HepG2 (cell line): ENCODE measurements at regions not wholly inside any gene's neighbourhood (a gene's known extent, or its start where the extent isn't known, plus 50 kb on each side); places are given as distances from the start of the nearest gene placed in this dataset.
A peak's percentile ranks its signal among the peaks of the same experiment; 100 is the strongest.

ENCODE experiments used
- CEBPG ChIP-seq: IDR thresholded peaks from 2 replicates; pipeline ENCODE4 v1.6.1; 2016
- CHD2 ChIP-seq: IDR thresholded peaks from 2 replicates; pipeline ENCODE4 v1.6.1; 2011; ENCODE audit warnings: low read depth, low read length, improper control_type of control experiment
- DNMT3B ChIP-seq: conservative IDR thresholded peaks from 2 replicates; pipeline ENCODE4 v1.6.1; 2016; ENCODE audit warnings: missing biosample characterization, control low read depth
- JARID2 ChIP-seq: sonication (generic); formaldehyde crosslinking; IDR thresholded peaks from 2 replicates; pipeline ENCODE4 v1.8.1; 2023; ENCODE audit warnings: missing genetic modification reagents, inconsistent platforms; ENCODE audit not compliant: insufficient replicate concordance
- JDP2 ChIP-seq: sonication (generic); formaldehyde crosslinking; IDR thresholded peaks from 2 replicates; pipeline ENCODE4 v1.8.1; 2022; ENCODE audit warnings: missing genetic modification reagents, borderline replicate concordance
- JUN ChIP-seq: sonication (generic); formaldehyde crosslinking; IDR thresholded peaks from 2 replicates; pipeline ENCODE4 v1.4.0; 2020; ENCODE audit warnings: mild to moderate bottlenecking, missing genetic modification reagents
- JUND ChIP-seq: sonication (generic); formaldehyde crosslinking; IDR thresholded peaks from 2 replicates; pipeline ENCODE4 v1.8.0; 2022; ENCODE audit warnings: mild to moderate bottlenecking, missing genetic modification reagents
- NONO ChIP-seq, 2 experiments: fragments of 450-650 bp in 1 of 2; sonication (generic) in 1 of 2; formaldehyde crosslinking in 1 of 2; IDR thresholded peaks in 1 of 2; conservative IDR thresholded peaks in 1 of 2; 2 replicates each; pipeline versions ENCODE4 v1.6.1 to v1.8.0; 2017 to 2022; ENCODE audit warnings: mild to moderate bottlenecking in 1 of 2, missing genetic modification reagents in 1 of 2, moderate library complexity in 1 of 2
- SALL1 ChIP-seq: sonication (generic); formaldehyde crosslinking; IDR thresholded peaks from 2 replicates; pipeline ENCODE4 v1.8.0; 2022; ENCODE audit warnings: mild to moderate bottlenecking, missing genetic modification reagents
- THAP11 ChIP-seq: IDR thresholded peaks from 2 replicates; pipeline ENCODE4 v1.6.1; 2016; ENCODE audit warnings: missing biosample characterization, missing genetic modification reagents
- YEATS4 ChIP-seq: sonication (generic); formaldehyde crosslinking; IDR thresholded peaks from 2 replicates; pipeline ENCODE4 v1.4.0; 2020; ENCODE audit warnings: missing genetic modification reagents, borderline replicate concordance
- ZNF263 ChIP-seq: sonication (generic); formaldehyde crosslinking; IDR thresholded peaks from 2 replicates; pipeline ENCODE4 v1.4.0; 2020; ENCODE audit warnings: missing genetic modification reagents
- ZNF670 ChIP-seq: sonication (generic); formaldehyde crosslinking; IDR thresholded peaks from 2 replicates; pipeline ENCODE4 v1.8.0; 2022; ENCODE audit warnings: mild to moderate bottlenecking, missing genetic modification reagents, borderline replicate concordance
- TF ChIP-seq, protein P1 (sequence below): sonication (generic); formaldehyde crosslinking; IDR thresholded peaks from 2 replicates; pipeline ENCODE4 v1.9.0; 2021; ENCODE audit warnings: missing genetic modification reagents, borderline replicate concordance
- TF ChIP-seq, protein P2 (sequence below): sonication (generic); formaldehyde crosslinking; IDR thresholded peaks from 2 replicates; pipeline ENCODE4 v1.4.0; 2020; ENCODE audit warnings: missing genetic modification reagents, borderline replicate concordance
- TF ChIP-seq, protein P3 (sequence below): IDR thresholded peaks from 2 replicates; pipeline ENCODE4 v1.6.1; 2018; ENCODE audit warnings: missing genetic modification reagents, mild to moderate bottlenecking, missing compliant biosample characterization
- TF ChIP-seq, protein P4 (sequence below): sonication (generic); formaldehyde crosslinking; IDR thresholded peaks from 2 replicates; pipeline ENCODE4 v1.5.0; 2020; ENCODE audit warnings: mild to moderate bottlenecking, missing genetic modification reagents, borderline replicate concordance
- TF ChIP-seq, protein P5 (sequence below): IDR thresholded peaks from 2 replicates; pipeline ENCODE4 v1.4.0; 2020; ENCODE audit warnings: mild to moderate bottlenecking, missing genetic modification reagents

DNA sequence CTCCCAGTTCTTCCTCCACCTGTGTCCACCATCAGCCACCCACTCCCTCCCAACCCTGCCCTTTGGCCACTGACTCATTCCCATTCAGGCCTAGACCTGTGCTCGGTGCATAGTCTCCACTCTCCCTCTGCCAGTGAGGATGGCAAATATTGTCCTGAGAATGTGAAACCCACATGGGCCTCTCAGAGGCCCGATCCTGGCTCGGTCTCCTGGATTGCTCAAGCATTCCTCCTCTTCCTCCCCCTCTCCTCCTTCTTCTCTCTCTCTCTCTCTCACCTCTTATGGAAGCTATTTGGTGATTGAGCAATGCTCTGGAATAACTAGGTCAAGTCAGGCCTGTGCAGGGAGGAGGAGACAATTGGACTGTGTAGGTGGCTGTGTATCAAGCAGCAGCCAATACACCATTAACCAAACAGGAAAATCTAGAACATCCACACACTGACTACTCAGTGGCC, 99.9 kb downstream of the KLF4 start (continued):
- TF ChIP-seq THAP11 (CRISPR knock-in tag) (peak; percentile 43; the same call in 1 of the 2 replicates), NONO (IDR thresholded peaks at IDR 0.05) (no peak), NONO (CRISPR knock-in tag; conservative IDR thresholded peaks at IDR 0.05) (peak; percentile 36; the same call in 1 of the 2 replicates), CEBPG (CRISPR knock-in tag) (peak; percentile 89), JDP2 (CRISPR knock-in tag) (no peak), ZNF263 (CRISPR knock-in tag) (peak; percentile 38; the same call in 1 of the 2 replicates), DNMT3B (CRISPR knock-in tag) (peak; percentile 68; the same call in 1 of the 2 replicates), CHD2 (no peak), SALL1 (CRISPR knock-in tag) (peak; percentile 75), JUN (CRISPR knock-in tag) (peak; percentile 70), YEATS4 (CRISPR knock-in tag) (0 out of 2 replicates have a peak, but pooled peaks have one; percentile 23), JUND (CRISPR knock-in tag) (peak; percentile 91), JARID2 (CRISPR knock-in tag) (no peak), ZNF670 (0 out of 2 replicates have a peak, but pooled peaks have one; percentile 55)
- TF ChIP-seq, protein P1, sequence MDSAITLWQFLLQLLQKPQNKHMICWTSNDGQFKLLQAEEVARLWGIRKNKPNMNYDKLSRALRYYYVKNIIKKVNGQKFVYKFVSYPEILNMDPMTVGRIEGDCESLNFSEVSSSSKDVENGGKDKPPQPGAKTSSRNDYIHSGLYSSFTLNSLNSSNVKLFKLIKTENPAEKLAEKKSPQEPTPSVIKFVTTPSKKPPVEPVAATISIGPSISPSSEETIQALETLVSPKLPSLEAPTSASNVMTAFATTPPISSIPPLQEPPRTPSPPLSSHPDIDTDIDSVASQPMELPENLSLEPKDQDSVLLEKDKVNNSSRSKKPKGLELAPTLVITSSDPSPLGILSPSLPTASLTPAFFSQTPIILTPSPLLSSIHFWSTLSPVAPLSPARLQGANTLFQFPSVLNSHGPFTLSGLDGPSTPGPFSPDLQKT (CRISPR knock-in tag) = no peak
- TF ChIP-seq, protein P2, sequence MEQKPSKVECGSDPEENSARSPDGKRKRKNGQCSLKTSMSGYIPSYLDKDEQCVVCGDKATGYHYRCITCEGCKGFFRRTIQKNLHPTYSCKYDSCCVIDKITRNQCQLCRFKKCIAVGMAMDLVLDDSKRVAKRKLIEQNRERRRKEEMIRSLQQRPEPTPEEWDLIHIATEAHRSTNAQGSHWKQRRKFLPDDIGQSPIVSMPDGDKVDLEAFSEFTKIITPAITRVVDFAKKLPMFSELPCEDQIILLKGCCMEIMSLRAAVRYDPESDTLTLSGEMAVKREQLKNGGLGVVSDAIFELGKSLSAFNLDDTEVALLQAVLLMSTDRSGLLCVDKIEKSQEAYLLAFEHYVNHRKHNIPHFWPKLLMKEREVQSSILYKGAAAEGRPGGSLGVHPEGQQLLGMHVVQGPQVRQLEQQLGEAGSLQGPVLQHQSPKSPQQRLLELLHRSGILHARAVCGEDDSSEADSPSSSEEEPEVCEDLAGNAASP (CRISPR knock-in tag) = 0 out of 2 replicates have a peak, but pooled peaks have one; percentile 22
- TF ChIP-seq, protein P3, sequence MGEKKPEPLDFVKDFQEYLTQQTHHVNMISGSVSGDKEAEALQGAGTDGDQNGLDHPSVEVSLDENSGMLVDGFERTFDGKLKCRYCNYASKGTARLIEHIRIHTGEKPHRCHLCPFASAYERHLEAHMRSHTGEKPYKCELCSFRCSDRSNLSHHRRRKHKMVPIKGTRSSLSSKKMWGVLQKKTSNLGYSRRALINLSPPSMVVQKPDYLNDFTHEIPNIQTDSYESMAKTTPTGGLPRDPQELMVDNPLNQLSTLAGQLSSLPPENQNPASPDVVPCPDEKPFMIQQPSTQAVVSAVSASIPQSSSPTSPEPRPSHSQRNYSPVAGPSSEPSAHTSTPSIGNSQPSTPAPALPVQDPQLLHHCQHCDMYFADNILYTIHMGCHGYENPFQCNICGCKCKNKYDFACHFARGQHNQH (CRISPR knock-in tag) = no peak
- TF ChIP-seq, protein P4, sequence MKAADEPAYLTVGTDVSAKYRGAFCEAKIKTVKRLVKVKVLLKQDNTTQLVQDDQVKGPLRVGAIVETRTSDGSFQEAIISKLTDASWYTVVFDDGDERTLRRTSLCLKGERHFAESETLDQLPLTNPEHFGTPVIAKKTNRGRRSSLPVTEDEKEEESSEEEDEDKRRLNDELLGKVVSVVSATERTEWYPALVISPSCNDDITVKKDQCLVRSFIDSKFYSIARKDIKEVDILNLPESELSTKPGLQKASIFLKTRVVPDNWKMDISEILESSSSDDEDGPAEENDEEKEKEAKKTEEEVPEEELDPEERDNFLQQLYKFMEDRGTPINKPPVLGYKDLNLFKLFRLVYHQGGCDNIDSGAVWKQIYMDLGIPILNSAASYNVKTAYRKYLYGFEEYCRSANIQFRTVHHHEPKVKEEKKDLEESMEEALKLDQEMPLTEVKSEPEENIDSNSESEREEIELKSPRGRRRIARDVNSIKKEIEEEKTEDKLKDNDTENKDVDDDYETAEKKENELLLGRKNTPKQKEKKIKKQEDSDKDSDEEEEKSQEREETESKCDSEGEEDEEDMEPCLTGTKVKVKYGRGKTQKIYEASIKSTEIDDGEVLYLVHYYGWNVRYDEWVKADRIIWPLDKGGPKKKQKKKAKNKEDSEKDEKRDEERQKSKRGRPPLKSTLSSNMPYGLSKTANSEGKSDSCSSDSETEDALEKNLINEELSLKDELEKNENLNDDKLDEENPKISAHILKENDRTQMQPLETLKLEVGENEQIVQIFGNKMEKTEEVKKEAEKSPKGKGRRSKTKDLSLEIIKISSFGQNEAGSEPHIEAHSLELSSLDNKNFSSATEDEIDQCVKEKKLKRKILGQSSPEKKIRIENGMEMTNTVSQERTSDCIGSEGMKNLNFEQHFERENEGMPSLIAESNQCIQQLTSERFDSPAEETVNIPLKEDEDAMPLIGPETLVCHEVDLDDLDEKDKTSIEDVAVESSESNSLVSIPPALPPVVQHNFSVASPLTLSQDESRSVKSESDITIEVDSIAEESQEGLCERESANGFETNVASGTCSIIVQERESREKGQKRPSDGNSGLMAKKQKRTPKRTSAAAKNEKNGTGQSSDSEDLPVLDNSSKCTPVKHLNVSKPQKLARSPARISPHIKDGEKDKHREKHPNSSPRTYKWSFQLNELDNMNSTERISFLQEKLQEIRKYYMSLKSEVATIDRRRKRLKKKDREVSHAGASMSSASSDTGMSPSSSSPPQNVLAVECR (CRISPR knock-in tag) = peak; percentile 25; the same call in 1 of the 2 replicates
- TF ChIP-seq, protein P5, sequence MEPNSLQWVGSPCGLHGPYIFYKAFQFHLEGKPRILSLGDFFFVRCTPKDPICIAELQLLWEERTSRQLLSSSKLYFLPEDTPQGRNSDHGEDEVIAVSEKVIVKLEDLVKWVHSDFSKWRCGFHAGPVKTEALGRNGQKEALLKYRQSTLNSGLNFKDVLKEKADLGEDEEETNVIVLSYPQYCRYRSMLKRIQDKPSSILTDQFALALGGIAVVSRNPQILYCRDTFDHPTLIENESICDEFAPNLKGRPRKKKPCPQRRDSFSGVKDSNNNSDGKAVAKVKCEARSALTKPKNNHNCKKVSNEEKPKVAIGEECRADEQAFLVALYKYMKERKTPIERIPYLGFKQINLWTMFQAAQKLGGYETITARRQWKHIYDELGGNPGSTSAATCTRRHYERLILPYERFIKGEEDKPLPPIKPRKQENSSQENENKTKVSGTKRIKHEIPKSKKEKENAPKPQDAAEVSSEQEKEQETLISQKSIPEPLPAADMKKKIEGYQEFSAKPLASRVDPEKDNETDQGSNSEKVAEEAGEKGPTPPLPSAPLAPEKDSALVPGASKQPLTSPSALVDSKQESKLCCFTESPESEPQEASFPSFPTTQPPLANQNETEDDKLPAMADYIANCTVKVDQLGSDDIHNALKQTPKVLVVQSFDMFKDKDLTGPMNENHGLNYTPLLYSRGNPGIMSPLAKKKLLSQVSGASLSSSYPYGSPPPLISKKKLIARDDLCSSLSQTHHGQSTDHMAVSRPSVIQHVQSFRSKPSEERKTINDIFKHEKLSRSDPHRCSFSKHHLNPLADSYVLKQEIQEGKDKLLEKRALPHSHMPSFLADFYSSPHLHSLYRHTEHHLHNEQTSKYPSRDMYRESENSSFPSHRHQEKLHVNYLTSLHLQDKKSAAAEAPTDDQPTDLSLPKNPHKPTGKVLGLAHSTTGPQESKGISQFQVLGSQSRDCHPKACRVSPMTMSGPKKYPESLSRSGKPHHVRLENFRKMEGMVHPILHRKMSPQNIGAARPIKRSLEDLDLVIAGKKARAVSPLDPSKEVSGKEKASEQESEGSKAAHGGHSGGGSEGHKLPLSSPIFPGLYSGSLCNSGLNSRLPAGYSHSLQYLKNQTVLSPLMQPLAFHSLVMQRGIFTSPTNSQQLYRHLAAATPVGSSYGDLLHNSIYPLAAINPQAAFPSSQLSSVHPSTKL = peak; percentile 73
